HS-27A (cell line): ENCODE measurements at regions not wholly inside any gene's neighbourhood (a gene's known extent, or its start where the extent isn't known, plus 50 kb on each side); places are given as distances from the start of the nearest gene placed in this dataset.
A peak's percentile ranks its signal among the peaks of the same experiment; 100 is the strongest.
"Not testable (repeated sequence)": the region's sequence is repeated elsewhere in the genome, so short reads cannot be mapped to it uniquely, and the experiment has no call there.

Source experiments
- DNase-seq: peaks from one replicate; pipeline ENCODE4 v3.0.0-alpha.2; 2012; ENCODE audit warnings: low read depth, missing footprints

- DNase-seq, result not testable (repeated sequence)
These were observed 1728.4 kb downstream of the BRINP3 start for GRCh38 chr1:188749275-188749674.

GRCh38 chr1:188752027-188752426 lies 1725.6 kb downstream of the BRINP3 start:
- not testable (repeated sequence) for DNase-seq

DNA sequence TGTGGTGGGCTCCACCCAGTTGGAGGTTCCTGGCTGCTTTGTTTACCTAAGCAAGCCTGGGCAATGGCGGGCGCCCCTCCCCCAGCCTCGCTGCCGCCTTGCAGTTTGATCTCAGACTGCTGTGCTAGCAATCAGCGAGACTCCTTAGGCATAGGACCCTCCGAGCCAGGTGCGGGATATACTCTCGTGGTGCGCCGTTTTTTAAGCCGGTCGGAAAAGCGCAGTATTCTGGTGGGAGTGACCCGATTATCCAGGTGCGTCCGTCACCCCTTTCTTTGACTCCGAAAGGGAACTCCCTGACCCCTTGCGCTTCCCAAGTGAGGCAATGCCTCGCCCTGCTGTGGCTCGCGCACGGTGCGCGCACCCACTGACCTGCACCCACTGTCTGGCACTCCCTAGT lies 1719.9 kb downstream of the BRINP3 start:
- not testable (repeated sequence) for DNase-seq

- DNase-seq, result no peak
These were observed 1716.4 kb downstream of the BRINP3 start for GRCh38 chr1:188761226-188761625.

DNA sequence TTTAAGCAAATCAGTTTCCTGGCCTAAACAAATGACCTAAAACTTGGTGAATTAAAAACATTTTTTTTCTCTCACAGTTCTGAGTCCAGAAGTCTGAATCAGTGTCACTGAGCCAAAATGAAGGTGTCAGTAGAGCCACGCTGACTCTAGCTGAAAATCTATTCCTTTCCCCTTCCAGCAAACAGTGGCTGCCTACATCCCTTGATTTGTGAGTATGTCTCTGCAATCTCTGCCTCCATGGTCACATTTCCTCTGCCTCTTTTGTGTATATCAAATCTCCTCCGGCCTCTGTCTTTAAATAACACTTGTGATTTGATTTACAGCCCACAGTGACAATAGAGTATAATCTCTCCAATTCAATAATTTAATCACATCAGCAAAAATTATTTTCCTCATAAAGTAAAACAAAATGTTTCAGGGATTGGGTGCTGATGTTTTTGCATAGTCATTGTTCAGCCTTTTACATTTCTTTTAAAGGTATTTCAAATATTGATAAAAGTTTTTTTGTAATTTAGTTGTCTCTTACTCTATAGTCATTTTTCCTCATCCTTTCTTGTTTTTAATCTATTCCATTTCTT lies 1715.4 kb downstream of the BRINP3 start:
- DNase-seq, result no peak

- no peak for DNase-seq
These were observed 1714.1 kb downstream of the BRINP3 start for GRCh38 chr1:188763541-188763940.

DNA sequence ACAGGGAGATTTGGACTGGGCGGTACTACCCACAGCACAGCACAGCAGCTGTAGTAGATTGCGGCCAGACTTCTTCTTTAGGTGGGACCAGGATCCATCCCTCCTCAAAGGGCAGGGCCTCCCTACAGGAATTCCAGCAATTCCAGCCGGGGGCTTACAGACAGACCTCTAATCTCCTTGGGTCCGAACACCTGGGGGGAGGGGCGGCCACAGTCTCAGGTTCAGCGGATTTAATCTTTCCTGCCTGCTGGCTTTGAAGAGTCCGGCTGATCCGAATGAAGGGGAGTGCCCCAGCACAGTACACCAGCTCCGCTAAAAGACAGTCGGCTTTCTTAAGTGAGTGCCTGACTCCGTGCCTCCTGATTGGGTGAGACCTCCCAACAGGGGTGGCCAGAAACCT lies 1708.5 kb downstream of the BRINP3 start:
- DNase-seq, result no peak

DNA sequence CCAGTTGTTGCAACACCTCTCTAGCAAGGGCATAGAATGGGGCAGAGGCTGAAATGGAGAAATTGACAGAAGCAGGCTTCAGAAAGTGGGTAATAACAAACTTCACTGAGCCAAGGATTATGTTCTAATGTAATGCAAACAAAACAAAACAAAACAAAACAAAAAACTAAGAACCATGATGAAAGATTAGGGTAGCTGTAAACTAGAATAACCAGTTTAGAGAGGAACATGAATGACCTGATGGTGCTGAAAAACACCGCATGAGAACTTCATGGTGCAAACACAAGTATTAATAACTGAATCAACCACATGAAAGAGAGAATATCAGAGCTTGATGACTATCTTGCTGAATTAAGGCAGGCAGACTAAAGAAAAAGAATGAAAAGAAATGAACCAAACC lies 1707.7 kb downstream of the BRINP3 start:
- no peak for DNase-seq

DNA sequence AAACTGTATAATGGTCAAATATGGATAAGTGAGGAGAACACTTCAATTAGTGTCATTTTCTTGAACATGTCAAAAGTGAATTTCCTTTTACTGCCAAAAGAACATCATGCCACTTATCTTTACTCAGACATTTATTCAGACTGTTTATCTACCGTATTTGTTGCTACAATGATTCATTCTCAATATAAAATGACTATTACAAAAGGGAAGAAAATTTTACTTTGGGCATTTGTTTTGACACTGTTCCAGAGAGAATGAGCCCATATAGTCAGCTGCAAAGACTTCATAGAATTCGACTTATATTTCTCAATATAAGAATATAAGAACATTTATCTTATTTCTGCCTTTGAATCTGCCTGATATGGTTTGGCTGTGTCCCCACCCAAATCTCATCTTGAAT lies 1699.1 kb downstream of the BRINP3 start:
- DNase-seq, result no peak

DNA sequence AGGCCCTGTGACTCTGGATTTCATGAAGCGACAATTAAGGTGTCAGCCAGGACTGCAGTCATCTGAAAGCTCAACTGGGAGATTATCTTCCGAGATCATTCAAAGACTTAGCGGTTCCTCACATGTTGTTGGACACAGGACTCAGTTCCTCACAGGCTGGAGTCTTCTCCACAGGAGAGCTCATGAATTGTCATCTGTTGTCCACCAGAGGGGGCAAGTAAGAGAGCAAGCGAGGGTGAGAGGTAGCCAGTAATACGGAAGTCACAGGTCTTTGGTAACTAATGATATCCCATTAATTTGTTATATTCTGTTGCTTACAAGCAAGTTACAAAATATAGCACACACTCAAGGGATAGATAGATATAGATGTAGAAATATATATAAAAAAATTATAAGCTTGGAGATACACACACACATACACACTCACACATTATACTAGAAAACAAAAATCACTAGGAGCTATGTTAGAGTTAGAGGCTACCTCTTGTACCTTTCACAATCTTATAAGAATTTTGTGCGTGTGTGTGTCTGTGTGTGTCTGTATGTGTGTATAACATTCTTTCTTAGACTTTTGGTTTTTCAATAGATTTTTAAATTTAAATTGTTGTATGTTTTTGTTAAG lies 1695.3 kb downstream of the BRINP3 start:
- peak; percentile 17 for DNase-seq

- no peak for DNase-seq
These were observed 1682.7 kb downstream of the BRINP3 start for GRCh38 chr1:188794969-188795368.

- not testable (repeated sequence) for DNase-seq
These were observed 1665.5 kb downstream of the BRINP3 start for GRCh38 chr1:188812153-188812552.

- not testable (repeated sequence) for DNase-seq
These were observed 1664.7 kb downstream of the BRINP3 start for GRCh38 chr1:188812836-188813573.

DNA sequence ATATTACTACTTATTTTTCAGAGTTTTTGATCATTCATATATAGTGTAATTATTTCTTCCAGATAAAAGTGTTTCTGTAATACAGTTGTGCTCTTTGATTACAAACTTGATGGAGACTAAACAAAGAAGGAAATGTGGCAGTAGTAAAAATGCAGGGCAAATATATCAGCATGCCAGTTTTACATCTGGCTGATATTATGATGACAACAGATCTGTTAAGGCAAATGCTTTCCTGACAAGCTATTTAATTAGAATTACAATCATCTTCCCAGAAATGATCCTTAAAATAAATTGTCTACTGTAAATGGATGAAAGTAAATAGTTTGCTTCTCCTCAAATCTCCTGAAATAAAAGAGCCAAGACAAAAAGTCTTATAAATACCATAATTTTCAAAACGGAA lies 1659.8 kb downstream of the BRINP3 start:
- DNase-seq, result no peak

- DNase-seq, result no peak
These were observed 1655.4 kb downstream of the BRINP3 start for GRCh38 chr1:188822248-188822647.

DNA sequence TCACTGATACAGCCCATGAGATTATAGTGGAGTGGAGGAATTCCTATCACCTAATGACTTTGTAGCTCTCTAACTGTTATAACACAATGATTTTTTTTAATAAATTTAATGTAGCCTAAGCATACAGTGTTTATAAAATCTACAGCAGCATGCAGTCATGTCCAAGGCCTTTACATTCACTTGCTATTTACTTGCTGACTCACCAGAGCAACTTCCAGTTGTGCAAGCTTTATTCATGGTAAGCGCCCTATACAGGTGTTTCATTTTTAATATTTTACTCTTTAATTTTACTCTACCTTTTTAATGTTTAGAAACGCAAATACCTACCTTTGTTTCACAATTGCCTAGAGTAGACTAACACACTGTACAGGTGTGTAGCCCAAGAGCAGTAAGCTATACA lies 1652.2 kb downstream of the BRINP3 start:
- DNase-seq, result no peak

GRCh38 chr1:188826800-188827199 lies 1650.9 kb downstream of the BRINP3 start:
- DNase-seq, result no peak

GRCh38 chr1:188827400-188827799 lies 1650.3 kb downstream of the BRINP3 start:
- DNase-seq, result no peak

GRCh38 chr1:188841111-188841696 lies 1636.5 kb downstream of the BRINP3 start:
- DNase-seq, result not testable (repeated sequence)

DNA sequence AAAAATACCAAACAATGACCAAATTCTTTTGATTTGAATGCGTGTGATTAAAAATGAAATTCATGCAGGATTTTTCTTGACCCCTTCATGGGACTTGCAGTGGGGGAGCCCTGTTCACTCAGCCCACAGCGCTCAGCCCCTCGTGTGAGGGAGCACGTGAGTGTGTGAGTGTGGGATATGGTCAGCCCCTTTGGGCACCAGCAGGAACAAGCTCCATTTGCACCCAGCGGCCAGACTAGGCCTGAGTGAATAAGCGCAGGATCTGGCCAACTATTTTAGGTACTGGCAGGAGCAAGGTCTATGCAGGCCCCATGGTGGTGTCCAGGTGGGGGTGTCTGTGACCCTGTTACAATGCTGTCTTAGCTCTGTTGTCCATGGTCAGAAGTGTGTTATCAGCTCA lies 1631.2 kb downstream of the BRINP3 start:
- DNase-seq, result no peak

GRCh38 chr1:188857526-188858087 lies 1620.1 kb downstream of the BRINP3 start:
- no peak for DNase-seq

DNA sequence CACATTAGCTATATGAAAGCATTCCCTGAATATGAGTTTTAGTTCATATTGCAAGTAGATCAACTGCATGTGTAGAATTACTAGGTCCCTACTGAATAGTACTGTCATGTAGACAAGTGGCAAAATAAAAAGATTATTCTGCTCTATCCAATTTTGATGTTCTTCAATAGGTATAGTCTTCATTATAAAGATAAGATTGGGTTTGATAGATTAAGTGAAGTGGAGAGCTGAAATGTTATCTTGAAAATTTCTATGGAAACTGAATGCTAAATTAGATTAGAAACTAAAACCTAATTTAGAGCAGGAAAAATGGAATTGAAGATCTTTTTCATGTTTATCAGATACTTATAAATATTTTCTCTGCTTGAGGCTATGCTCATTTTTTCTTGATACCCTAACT lies 1610.0 kb downstream of the BRINP3 start:
- DNase-seq, result no peak

DNA sequence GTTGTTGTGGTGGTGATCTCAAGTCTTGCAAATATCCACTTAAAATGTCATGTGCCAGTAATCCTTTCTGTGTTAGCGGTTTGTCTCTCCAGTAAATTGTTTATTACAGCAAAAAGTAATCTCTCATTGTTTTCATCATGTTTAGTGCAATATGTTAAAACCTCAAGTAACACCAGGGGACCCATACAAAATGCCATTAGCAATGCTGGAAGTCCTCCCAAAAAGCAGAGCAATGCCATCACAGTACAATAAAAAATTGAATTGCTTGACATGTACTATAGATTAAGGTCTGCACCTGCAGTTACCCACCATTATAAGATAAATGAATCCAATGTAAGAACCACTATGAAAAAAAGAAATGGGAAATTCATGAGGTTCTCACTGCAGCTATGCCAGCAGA lies 1606.5 kb downstream of the BRINP3 start:
- DNase-seq, result no peak
